OCI-LY1 (cell line): ENCODE measurements at regions not wholly inside any gene's neighbourhood (a gene's known extent, or its start where the extent isn't known, plus 50 kb on each side); places are given as distances from the start of the nearest gene placed in this dataset.

Experiments
- EZH2 ChIP-seq: fragments of 200-600 bp; sonication (generic), shearing (Covaris generic); IDR thresholded peaks from 2 replicates; pipeline ENCODE4 v1.8.0; 2017; ENCODE audit warnings: borderline replicate concordance, mixed run types, mild to moderate bottlenecking, antibody characterized with exemption, low read length, moderate library complexity, mixed read lengths
- TF ChIP-seq, protein P1 (sequence below): fragments of 200-600 bp; sonication (generic), shearing (Covaris generic); IDR thresholded peaks from 2 replicates; pipeline ENCODE4 v1.5.1; 2017; ENCODE audit warnings: mild to moderate bottlenecking, antibody characterized with exemption, low read length, moderate library complexity, mixed read lengths

DNA sequence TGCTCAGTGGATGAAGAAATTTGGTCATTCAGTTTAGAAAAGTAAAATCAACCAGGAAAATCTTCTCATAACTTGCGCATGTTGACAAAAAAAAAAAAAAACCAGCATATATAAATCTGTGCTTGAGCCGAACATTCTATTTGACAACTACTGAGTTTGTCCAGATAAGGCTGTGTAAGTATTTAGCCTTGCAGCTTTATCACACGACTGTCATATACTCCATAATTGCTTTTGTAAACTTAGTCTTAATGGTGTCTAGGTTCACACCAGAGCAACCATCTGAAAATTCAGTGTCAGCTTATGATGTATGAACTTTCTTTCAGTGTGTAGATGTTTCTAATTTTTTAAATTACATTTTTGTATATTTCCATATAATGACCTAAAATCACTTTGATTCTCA is 1173.8 kb upstream of the TMPRSS15 start:
- TF ChIP-seq, protein P1, sequence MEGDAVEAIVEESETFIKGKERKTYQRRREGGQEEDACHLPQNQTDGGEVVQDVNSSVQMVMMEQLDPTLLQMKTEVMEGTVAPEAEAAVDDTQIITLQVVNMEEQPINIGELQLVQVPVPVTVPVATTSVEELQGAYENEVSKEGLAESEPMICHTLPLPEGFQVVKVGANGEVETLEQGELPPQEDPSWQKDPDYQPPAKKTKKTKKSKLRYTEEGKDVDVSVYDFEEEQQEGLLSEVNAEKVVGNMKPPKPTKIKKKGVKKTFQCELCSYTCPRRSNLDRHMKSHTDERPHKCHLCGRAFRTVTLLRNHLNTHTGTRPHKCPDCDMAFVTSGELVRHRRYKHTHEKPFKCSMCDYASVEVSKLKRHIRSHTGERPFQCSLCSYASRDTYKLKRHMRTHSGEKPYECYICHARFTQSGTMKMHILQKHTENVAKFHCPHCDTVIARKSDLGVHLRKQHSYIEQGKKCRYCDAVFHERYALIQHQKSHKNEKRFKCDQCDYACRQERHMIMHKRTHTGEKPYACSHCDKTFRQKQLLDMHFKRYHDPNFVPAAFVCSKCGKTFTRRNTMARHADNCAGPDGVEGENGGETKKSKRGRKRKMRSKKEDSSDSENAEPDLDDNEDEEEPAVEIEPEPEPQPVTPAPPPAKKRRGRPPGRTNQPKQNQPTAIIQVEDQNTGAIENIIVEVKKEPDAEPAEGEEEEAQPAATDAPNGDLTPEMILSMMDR = no peak
- no peak for TF ChIP-seq EZH2
